Skeletal muscle tissue (tissue), 3 donors: ENCODE measurements at regions not wholly inside any gene's neighbourhood (a gene's known extent, or its start where the extent isn't known, plus 50 kb on each side); places are given as distances from the start of the nearest gene placed in this dataset.

ENCODE experiments used
- H3K27ac ChIP-seq: one replicate; pipeline ENCODE4 v1.7.0; 2013; ENCODE audit warnings: mild to moderate bottlenecking, low read depth, low read length, inconsistent platforms
- H3K27me3 ChIP-seq, 3 donors: one replicate each; pipeline ENCODE4 v1.7.0; 2013; ENCODE audit warnings: low read length in 3 of 3; ENCODE audit not compliant: control insufficient read depth in 3 of 3, insufficient read depth in 3 of 3
- H3K36me3 ChIP-seq, 3 donors: one replicate each; pipeline ENCODE4 v1.7.0; 2013; ENCODE audit warnings: low read length in 3 of 3; ENCODE audit not compliant: control insufficient read depth in 3 of 3, insufficient read depth in 3 of 3
- H3K4me1 ChIP-seq, 3 donors: one replicate each; pipeline ENCODE4 v1.7.0; 2013; ENCODE audit warnings: low read length in 3 of 3, mild to moderate bottlenecking in 3 of 3; ENCODE audit not compliant: control insufficient read depth in 3 of 3, insufficient read depth in 3 of 3
- H3K4me3 ChIP-seq, 3 donors: one replicate each; pipeline ENCODE4 v1.7.0; 2013; ENCODE audit warnings: low read length in 3 of 3
- H3K9ac ChIP-seq, 3 donors: one replicate each; pipeline ENCODE4 v1.7.0; 2013; ENCODE audit warnings: low read length in 3 of 3, mild to moderate bottlenecking in 3 of 3, moderate library complexity in 2 of 3, low read depth in 1 of 3
- H3K9me3 ChIP-seq, 3 donors: one replicate each; pipeline ENCODE4 v1.7.0; 2013; ENCODE audit warnings: low read length in 3 of 3; ENCODE audit not compliant: control insufficient read depth in 3 of 3
- donor health status: Osteomylitis.

- H3K4me1 ChIP-seq = no peaks in the 10 kb centered on the region
- peaks cover 0 to 4% (median 0%) of the 10 kb centered on the region in 3 donors for H3K9me3 ChIP-seq
- H3K27me3 ChIP-seq = peaks cover 0 to 21% (median 9%) of the 10 kb centered on the region in 3 donors
- H3K27ac ChIP-seq = no peak overlapping the region
- H3K36me3 ChIP-seq = no peaks in the 10 kb centered on the region
- no peak overlapping the region for H3K9ac ChIP-seq
- H3K4me3 ChIP-seq = no peak overlapping the region
These were observed 317.5 kb upstream of the RTL1 start for GRCh38 chr14:101220921-101221510.

GRCh38 chr14:101221549-101222160, 318.1 kb upstream of the RTL1 start:
- no peak overlapping the region for H3K27ac ChIP-seq
- H3K4me1 ChIP-seq = no peaks in the 10 kb centered on the region
- H3K4me3 ChIP-seq = no peak overlapping the region
- H3K9ac ChIP-seq = no peak overlapping the region
- H3K27me3 ChIP-seq = peaks cover 0 to 23% (median 9%) of the 10 kb centered on the region in 3 donors
- no peaks in the 10 kb centered on the region for H3K36me3 ChIP-seq
- peaks cover 0 to 4% (median 0%) of the 10 kb centered on the region in 3 donors for H3K9me3 ChIP-seq

DNA sequence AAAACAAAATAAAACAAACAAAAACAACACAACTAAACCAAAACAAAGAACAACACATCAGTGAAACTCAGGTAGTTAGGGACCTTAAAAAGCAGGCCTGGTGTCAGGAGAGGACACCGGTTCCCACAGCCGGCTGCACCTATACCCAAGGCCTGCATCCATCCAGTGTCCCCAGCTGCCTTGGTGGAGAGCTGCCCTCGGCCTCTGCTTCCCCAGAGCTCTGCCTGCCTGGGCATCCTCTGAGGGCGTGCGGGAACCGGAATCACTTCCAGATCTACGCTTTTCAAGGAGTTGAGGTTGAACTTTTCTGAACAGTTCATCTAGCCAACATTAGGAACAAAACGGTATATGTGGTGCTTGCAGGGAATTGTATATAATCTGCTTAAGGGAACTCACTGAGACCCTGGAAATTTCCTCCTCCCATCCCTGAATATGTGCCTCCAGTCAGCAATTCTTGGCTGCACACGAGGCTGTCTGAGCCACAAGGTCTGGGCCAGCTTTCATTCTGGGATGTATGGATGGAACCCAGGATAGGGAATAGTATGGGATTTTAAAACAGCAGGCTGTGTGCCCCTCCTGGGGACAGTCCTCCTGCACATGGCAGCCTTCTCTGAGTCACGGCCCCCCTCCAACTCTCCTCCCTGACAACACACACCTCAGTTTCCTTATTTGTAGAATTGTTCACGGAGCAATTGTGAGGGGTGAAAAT, 319.0 kb upstream of the RTL1 start:
- H3K27me3 ChIP-seq = peaks cover 0 to 23% (median 9%) of the 10 kb centered on the region in 3 donors
- no peak overlapping the region for H3K4me3 ChIP-seq
- no peaks in the 10 kb centered on the region for H3K36me3 ChIP-seq
- H3K9ac ChIP-seq = no peak overlapping the region
- no peaks in the 10 kb centered on the region for H3K4me1 ChIP-seq
- H3K27ac ChIP-seq = no peak overlapping the region
- H3K9me3 ChIP-seq = peaks cover 0 to 4% (median 0%) of the 10 kb centered on the region in 3 donors

GRCh38 chr14:101223127-101223526, 319.6 kb upstream of the RTL1 start:
- Histone ChIP-seq H3K36me3 (no peaks in the 10 kb centered on the region), H3K4me1 (no peaks in the 10 kb centered on the region), H3K9ac (no peak overlapping the region), H3K27ac (no peak overlapping the region), H3K4me3 (no peak overlapping the region), H3K27me3 (peaks cover 0 to 23% (median 9%) of the 10 kb centered on the region in 3 donors), H3K9me3 (peaks cover 0 to 4% (median 0%) of the 10 kb centered on the region in 3 donors)

- no peaks in the 10 kb centered on the region for H3K36me3 ChIP-seq
- no peak overlapping the region for H3K27ac ChIP-seq
- H3K9ac ChIP-seq = no peak overlapping the region
- peaks cover 0 to 4% (median 0%) of the 10 kb centered on the region in 3 donors for H3K9me3 ChIP-seq
- peaks cover 0 to 23% (median 9%) of the 10 kb centered on the region in 3 donors for H3K27me3 ChIP-seq
- no peak overlapping the region for H3K4me3 ChIP-seq
- H3K4me1 ChIP-seq = no peaks in the 10 kb centered on the region
These were observed 320.1 kb upstream of the RTL1 start for GRCh38 chr14:101223561-101224162.

DNA sequence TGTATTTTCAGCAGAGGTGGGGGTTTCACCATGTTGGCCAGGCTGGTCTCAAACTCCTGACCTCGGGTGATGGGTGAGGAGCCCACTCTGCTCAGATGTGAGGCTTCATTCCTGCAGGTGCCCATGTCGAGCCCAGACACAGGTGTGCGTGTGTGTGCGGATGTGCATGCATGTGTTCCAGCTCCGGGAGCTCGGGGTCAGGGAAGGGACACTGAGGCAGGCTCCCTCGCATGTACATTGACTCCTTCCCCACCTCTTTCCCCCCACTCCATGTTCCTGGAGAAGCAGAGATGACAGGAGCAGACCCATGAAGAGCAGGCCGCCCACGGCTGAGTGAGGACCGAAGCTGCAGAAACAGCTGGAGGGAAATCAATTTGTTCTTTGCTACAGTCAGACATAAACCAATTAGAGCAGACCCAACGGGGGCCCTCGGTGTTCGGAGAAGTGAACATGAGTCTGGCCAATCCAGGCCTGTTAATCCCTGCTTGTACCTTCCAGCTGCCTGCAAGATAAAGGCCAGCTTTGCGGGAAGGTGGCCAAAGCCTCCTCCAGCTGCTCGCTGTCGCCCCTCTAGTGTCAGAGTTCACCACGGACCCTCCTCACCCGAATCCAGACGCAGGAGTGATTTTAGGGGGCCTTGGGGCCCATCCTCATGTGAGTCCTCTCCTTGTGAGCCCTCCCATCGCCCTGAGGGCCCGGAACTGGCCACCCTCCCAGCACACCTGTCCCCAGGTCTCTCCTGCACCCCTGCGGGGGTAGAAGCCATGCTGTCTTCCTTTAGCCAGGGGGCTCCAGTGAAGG, 321.0 kb upstream of the RTL1 start:
- Histone ChIP-seq H3K27ac (no peak overlapping the region), H3K36me3 (no peaks in the 10 kb centered on the region)

GRCh38 chr14:101225157-101226152, 321.9 kb upstream of the RTL1 start:
- Histone ChIP-seq H3K4me3 (no peak overlapping the region), H3K36me3 (no peaks in the 10 kb centered on the region), H3K4me1 (no peaks in the 10 kb centered on the region), H3K9me3 (peaks cover 0 to 2% (median 0%) of the 10 kb centered on the region in 3 donors), H3K27me3 (peaks cover 0 to 19% (median 9%) of the 10 kb centered on the region in 3 donors), H3K9ac (no peak overlapping the region), H3K27ac (no peak overlapping the region)

More for the DNA sequence above, 321.0 kb upstream of the RTL1 start:
- no peak overlapping the region for H3K9ac ChIP-seq
- no peaks in the 10 kb centered on the region for H3K4me1 ChIP-seq
- peaks cover 0 to 4% (median 0%) of the 10 kb centered on the region in 3 donors for H3K9me3 ChIP-seq
- no peak overlapping the region for H3K4me3 ChIP-seq
- peaks cover 0 to 23% (median 9%) of the 10 kb centered on the region in 3 donors for H3K27me3 ChIP-seq

GRCh38 chr14:101226265-101226602, 322.7 kb upstream of the RTL1 start:
- H3K36me3 ChIP-seq = no peaks in the 10 kb centered on the region
- H3K4me3 ChIP-seq = no peak overlapping the region
- H3K4me1 ChIP-seq = no peaks in the 10 kb centered on the region
- H3K27ac ChIP-seq = no peak overlapping the region
- no peak overlapping the region for H3K9ac ChIP-seq
- H3K9me3 ChIP-seq = no peaks in the 10 kb centered on the region
- peaks cover 0 to 19% (median 9%) of the 10 kb centered on the region in 3 donors for H3K27me3 ChIP-seq
